Umbilical cord (tissue), 1 donor: ENCODE measurements at regions not wholly inside any gene's neighbourhood (a gene's known extent, or its start where the extent isn't known, plus 50 kb on each side); places are given as distances from the start of the nearest gene placed in this dataset.
"Not testable (repeated sequence)": the region's sequence is repeated elsewhere in the genome, so short reads cannot be mapped to it uniquely, and the experiment has no call there.

Source experiments
- DNase-seq: peaks from one replicate; pipeline ENCODE4 v3.0.0-alpha.2; 2015; ENCODE audit warnings: low spot score

- DNase-seq: no peak
Measured at GRCh38 chr1:93773049-93773838, 91.6 kb upstream of the BCAR3 start.

DNA sequence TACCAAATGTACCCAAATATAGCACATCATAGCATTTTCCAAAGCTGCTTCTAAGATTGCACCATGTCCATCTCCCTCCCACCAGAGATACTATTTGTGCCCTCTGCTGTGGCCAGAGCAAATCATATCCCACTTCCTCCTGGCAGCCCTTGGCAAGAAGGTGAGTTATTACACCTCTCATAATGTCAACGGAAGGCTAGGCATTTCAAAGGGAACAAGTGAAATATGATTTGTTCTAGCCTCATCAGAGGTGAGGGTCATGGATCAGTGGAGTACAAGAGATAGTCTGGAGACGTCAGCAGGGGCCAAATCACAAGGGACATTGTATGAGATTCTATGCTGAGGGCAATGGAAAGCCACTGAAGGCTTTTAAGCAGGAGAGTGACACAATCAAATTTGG is 90.2 kb upstream of the BCAR3 start:
- DNase-seq: no peak

DNA sequence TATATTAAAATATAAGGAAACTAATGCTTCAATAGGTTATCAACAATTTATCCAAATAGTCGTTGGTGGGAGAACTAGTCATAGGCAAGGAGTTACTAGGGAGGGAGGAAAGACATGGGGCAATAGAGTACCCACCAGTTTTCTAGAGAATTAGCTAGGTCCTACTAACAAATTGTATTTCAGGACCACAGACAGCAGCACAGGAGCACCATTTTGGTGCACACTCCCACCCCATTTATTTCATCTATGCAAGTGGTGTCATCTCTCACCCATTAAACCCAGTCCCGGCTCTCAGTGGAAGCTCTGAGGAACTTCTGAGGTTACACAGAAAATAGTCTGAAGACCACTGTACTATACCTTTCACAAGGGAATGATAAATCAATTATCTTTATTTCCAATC is 89.0 kb upstream of the BCAR3 start:
- DNase-seq: no peak

GRCh38 chr1:93769777-93770176 is 88.1 kb upstream of the BCAR3 start:
- no peak for DNase-seq

DNA sequence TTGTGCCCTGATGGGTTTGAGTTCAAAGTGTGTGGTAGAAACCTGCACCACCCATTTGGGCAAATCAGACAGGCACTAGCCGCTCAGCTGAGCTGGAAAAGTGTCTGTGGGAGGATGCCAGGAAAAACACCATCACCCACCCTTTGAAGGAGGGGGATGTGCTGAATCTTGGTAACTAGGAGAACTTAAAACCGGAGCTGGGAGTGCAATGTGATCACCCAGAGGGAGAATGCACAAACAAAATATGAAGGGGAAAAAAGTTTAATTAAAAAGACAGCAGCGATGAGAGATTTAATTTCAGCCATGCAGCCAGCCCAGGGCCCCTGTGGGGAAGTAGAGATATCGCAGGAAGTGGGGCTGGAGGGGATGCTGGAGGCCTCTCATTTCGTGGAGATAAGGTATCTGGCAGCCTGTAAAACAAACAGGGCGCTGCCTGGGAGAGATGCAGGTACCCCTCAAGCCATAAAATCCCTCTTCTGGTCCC is 86.8 kb upstream of the BCAR3 start:
- no peak for DNase-seq

DNA sequence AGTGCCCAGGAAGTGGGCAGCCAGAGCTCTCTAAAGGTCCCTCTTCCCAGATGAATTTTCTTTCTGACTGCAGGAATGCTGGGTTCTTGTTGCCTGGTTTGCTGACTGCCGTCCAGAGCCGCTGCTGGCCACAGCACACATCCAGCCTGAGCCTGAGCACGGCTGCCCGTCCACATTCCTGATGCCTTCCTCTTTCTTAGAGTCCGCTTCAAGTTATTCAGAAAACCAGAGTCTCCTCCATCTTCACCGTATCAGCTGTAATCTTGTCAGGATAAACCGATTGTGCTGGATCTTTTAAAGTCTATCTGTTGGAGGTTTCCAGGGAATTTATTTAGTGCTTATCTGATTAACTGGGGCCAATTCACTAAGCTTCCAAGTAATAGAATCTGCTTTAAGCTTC is 84.8 kb upstream of the BCAR3 start:
- peak; percentile 40 for DNase-seq

GRCh38 chr1:93765099-93765498 is 83.5 kb upstream of the BCAR3 start:
- no peak for DNase-seq

- DNase-seq: no peak
Measured at GRCh38 chr1:93764366-93764750, 82.7 kb upstream of the BCAR3 start.

DNA sequence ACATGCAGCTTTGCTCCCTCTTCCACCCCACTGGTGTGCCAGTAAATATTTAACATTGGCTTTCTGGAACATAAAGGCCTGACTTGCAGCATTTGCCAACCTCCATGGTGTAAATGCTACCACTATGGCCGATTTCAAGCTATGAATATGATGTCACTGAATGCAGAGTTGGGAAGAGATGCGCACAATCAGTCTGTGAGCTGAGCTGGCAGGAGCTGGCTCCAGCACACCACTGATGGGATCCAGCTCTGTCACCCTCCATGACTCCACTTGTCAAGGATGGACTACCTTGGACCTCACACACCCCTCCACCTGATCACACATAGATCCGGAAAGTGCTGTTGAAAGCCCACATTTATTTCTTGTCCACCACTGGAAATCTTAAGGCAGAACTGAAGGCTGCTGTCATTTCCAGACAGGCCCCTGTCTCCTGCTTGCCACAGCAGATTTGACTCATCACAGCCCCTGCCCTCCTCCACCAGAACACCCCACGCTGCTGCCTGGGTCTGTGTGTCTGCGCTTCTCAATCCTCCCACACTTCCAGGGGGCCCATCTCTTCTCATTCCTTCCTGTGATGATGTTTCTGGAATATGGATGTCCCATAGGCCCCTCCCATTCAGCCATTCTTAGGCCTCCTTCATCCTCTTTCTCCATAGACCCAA is 82.2 kb upstream of the BCAR3 start:
- DNase-seq: no peak

- peak; percentile 13 for DNase-seq
Measured at GRCh38 chr1:93758842-93759515, 77.3 kb upstream of the BCAR3 start.

GRCh38 chr1:93757256-93758036 is 75.8 kb upstream of the BCAR3 start:
- DNase-seq: no peak

- DNase-seq: no peak
Measured at GRCh38 chr1:93756657-93757056, 75.0 kb upstream of the BCAR3 start.

- DNase-seq: not testable (repeated sequence)
Measured at GRCh38 chr1:93755251-93755715, 73.6 kb upstream of the BCAR3 start.

- peak; percentile 69 for DNase-seq
Measured at GRCh38 chr1:93753791-93754763, 72.4 kb upstream of the BCAR3 start.

DNA sequence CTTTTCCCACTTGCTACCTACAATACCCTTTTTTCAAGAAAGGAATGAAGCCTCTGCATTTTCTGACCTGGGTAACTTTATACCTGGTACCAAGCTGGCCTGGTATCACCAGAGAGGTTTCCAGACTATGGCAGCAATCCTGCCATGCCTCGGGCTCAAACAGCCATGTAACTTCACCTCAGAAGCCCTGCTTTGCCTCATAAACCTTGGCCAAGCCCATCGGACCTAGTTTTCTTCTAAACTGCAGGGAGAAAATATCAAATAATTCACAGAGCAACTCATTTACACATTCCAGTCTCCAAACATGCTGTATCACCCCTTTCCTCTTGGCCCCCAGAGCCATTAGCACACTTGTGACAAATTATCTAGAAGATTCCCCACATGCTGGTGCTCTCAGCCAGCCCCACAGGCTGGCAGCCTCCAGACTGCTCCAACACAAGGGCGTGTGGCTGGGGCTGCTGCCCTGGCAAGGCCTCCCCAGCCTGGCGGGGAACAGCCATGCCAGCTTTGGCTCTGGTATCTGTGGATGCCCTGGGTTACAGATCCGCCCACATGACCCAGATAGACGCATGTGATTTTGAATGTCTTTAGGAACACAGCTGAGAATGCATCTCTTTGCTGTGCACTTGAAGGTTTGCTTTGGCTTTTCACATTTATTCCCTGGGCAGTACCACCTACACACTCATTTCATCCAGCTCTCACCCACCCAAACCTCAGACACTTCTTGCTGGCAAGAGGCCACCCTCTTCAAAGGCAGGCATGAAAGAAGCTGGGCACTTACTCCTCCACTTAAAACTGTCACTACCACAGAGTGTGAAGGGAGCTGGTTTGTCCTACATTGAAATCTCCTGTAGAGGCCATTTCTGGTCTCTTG is 70.0 kb upstream of the BCAR3 start:
- DNase-seq: no peak

GRCh38 chr1:93750955-93751354 is 69.3 kb upstream of the BCAR3 start:
- no peak for DNase-seq

DNA sequence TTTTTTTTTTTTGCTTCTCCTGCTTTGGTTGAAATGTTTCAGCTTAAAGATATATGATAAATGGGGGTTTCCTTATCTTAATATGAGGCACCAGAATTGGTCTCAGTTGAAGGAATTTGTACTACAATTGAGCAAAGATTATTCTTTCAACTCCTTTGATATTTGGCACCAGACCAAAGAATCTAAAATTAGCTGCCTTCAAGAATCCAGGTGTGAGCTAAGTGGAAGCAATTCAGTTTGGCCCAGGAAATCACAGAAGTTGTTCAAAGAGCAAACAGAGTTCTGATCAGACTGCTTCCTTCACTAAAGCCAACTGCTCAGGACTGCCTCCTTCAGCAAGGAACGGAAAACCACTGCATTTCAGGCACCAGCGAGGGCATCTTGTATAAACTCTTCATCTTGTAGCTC is 68.3 kb upstream of the BCAR3 start:
- DNase-seq: no peak

GRCh38 chr1:93749487-93749886 is 67.8 kb upstream of the BCAR3 start:
- no peak for DNase-seq

GRCh38 chr1:93746021-93746812 is 64.6 kb upstream of the BCAR3 start:
- no peak for DNase-seq
